GM18498 (cell line): ENCODE measurements at regions not wholly inside any gene's neighbourhood (a gene's known extent, or its start where the extent isn't known, plus 50 kb on each side); places are given as distances from the start of the nearest gene placed in this dataset.
A peak's percentile ranks its signal among the peaks of the same experiment; 100 is the strongest.

Source experiments
- ATAC-seq: cut with Tn5 transposase; IDR thresholded peaks from one replicate; pipeline ENCODE4 v1.9.1; 2021; ENCODE audit warnings: mild to moderate bottlenecking, moderate library complexity; ENCODE audit not compliant: unreplicated experiment

- ATAC-seq = no peak
These were observed 243.9 kb upstream of the POT1 start for GRCh38 chr7:125173571-125173970.

- ATAC-seq = no peak
These were observed 239.5 kb upstream of the POT1 start for GRCh38 chr7:125169088-125169487.

- ATAC-seq = no peak
These were observed 225.3 kb upstream of the POT1 start for GRCh38 chr7:125154930-125155329.

DNA sequence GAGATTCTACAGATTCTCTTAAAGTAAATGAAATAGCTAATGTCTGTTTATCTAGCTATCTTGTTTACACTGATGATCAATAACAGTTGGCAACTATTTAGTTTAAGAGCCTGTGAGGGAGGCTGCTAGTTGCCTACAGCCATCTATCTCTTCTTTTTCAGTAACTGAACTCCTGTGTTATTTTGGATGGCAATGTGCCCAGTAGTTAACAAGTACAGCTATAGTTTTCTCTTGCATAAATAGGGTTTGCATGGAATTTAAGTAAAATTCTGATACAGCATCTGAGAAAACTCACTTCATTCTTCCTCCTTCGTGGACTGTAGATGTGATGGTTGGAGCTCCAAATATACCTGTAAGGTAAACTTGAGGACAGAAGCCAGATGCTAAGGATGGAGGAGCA lies 219.5 kb upstream of the POT1 start:
- no peak for ATAC-seq

GRCh38 chr7:125147047-125147446 lies 217.4 kb upstream of the POT1 start:
- no peak for ATAC-seq

DNA sequence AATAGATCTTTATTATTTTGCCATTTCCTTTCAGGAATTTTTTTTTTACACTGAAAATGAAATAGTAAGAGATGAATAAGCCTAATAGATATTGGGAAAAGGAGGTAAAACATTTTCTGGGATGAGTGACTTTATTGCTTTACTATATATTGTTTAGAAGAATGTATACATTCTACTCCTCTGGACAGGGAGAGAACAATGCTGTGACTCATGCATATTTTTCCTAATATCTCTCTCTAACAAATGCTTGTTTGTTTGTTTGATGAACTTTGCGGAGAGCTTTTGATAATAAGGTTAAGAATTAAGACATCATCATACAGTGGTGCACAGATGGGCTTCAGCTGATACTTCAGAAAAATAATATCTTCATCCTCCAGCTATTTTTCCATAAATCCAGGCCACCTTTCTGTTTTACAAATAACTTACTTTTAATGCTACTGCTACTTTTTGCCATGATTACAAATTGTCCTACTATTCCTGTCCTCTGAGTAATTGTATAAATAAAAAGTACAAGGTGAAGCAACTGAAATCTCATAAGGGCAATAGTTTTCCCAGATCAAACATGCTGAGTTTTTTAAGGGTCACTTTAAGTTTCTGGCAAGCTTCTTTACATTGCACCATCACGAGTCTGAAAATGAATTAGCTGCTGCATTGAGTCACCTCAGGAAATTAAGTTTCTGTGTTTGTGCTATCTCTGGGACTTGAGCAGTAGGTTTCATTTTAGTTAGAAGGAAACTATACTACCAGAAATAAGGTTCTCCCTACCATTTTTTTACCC lies 207.3 kb upstream of the POT1 start:
- ATAC-seq = no peak

- no peak for ATAC-seq
These were observed 206.7 kb upstream of the POT1 start for GRCh38 chr7:125136341-125136740.

- ATAC-seq = no peak
These were observed 200.5 kb upstream of the POT1 start for GRCh38 chr7:125130173-125130572.

GRCh38 chr7:125127304-125127703 lies 197.7 kb upstream of the POT1 start:
- no peak for ATAC-seq

- ATAC-seq = no peak
These were observed 196.8 kb upstream of the POT1 start for GRCh38 chr7:125126376-125126775.

GRCh38 chr7:125125315-125125714 lies 195.7 kb upstream of the POT1 start:
- no peak for ATAC-seq

GRCh38 chr7:125122173-125122572 lies 192.5 kb upstream of the POT1 start:
- no peak for ATAC-seq

DNA sequence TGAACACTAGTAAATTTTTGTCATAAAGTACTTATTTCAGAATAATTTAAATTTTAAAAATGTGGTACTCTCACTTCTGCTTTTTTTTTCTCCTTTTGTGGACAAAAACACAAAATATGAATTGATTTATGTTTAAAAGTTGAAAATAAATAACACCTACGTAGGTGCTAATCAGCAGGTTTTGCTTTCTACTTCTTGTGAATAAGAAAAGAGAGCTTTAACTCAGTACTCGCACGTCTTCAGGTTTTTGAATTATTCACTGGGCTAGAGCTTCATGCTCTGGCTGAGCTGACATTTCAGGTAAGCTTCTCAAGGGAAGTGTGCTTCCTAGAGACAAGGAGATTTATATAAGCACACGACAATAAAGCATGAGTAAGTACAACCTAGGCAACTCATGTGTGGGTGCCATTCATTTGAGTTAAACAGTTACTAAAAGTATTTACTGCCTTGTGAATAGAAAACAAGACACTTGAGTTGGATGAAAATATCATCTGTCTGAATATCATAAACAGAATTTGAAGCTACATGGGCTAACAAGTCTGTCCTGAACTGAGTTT lies 190.0 kb upstream of the POT1 start:
- ATAC-seq = no peak

GRCh38 chr7:125118444-125118843 lies 188.8 kb upstream of the POT1 start:
- ATAC-seq = no peak

- ATAC-seq = no peak
These were observed 183.2 kb upstream of the POT1 start for GRCh38 chr7:125112850-125113249.

DNA sequence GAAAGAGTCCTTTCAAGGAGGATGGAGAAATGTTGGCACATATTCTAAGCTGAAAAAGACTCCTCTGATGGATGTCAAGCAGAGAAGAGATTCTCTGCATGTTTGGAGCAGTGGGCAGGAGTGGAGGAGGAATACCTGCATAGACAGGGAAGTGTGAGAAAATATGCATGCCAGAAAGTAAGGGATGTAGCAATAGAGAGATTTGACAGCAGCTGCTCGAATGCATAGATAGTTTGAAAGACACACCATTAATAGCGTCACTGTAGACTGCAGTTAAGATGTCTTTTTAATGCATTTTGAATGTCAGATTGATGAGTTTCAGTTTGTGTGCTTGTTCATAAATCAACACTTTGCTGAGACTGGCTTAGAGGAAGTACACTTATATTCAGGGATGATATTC lies 169.9 kb upstream of the POT1 start:
- ATAC-seq = no peak

DNA sequence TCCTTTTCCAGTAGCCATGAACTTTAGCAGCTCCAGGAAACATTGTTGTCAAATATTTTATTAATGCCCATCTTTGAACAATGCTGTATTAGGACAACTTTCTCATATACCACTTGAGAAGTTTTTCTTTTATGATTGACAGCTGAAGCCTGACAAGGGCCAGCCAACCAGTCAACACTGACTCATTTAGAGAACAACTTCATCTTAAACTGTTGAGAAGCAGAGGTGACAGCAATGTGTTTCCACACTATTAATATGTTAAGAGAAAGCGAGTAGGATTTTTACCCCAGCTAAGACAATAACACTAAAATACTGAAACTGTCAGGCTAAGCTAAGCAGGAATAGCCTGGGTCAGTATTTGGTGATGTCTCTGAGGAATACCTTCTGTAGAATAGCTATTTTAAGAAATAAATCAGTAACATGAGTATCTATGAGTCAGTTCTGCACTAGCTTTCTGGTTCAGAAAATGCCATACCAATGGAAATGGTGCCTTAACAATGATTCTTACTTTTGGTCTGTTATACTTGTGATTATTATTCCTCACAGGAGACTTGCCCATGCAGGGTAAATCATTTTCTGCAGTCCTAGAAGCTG lies 168.8 kb upstream of the POT1 start:
- ATAC-seq = peak; percentile 83

GRCh38 chr7:125090596-125090995 lies 161.0 kb upstream of the POT1 start:
- ATAC-seq = no peak

DNA sequence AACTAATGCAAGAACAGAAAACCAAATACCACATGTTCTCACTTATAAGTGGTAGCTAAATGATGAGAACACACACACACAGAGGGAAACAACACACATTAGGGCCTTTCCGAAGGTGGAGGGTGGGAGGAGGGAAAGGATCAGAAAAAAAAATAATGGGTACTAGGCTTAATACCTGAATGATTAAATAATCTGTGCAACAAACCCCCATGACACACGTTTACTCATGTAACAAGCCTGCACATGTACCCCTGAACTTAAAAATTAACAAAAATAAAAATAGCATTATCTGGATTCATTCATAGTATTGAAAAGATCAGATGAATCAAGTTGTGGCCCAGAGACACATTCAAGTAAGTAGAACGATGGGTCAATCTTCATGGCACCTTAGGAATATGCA lies 159.5 kb upstream of the POT1 start:
- ATAC-seq = no peak

DNA sequence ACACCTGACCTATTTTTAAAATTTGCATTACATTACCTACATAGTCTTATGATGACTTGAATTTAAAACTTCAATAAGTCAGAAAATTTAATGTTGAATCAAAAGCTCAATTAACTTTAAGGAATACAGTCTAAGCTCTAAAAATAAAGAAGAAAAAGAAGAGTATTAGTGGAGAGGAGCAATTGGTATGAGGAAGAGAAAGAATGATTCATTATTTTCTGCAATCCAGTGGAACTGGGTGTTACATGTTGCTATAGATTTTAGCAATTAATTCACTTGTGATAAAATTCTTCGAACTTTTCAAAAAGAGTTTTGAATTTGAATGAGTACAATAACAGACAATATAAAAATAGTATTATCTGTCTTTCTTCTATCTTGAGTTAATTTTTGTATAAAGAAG lies 158.9 kb upstream of the POT1 start:
- ATAC-seq = no peak

DNA sequence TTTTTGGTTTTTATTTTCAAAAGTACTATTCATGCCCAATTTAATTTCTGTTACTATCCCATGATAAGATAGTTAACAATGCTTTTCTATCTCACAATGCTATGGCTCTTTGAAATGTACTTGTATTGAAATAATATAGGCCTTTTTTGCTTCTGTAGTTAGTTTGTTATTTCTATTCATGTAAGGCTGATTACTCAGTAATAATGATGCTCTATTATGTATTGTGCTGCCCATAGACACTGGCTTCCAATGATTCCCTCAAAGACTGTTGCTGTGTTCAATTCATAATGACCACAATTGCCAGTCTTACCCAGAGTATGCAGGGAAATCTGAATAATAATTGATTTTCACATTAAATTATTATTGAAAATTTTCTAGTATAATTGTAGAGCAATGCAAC lies 155.5 kb upstream of the POT1 start:
- no peak for ATAC-seq

DNA sequence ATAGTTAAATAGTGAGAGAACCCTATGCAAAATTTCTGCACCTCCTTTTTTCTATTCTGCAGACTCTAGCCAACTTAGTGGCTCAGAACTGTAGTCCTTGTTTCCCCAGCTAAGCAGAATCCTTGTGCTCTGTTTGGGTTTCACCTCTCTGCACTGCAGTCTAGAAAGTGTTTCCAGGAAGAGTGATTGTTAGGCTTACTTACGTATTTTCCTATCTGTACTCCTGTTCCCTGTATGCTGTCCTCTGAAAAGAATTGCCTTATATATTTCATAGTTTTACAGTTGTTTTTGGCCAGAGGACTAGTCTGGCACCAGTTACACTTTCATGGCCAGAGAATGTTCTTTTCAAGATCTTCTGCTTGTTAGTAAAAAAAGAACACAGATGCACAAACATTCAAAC lies 154.6 kb upstream of the POT1 start:
- ATAC-seq = no peak

DNA sequence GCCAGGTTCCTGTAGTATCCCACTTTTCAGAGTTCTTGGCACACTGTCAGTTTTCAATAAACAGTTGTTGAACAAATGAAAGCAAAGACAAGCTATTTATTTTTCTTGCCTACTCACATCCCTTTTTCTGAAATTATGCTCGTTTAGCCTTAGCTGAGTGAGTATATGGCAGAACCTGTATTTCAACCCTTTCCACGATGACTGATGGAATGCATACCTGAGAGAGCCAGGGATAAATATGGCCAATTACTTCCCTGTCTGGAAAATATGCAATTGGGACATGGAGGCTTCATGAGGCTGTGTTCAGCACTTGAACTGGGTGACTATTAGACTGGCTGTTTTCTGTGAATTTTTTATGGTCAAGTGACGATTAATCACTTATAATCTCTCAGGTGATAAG lies 144.5 kb upstream of the POT1 start:
- ATAC-seq = no peak
